IMR-90 (cell line): ENCODE measurements at regions not wholly inside any gene's neighbourhood (a gene's known extent, or its start where the extent isn't known, plus 50 kb on each side); places are given as distances from the start of the nearest gene placed in this dataset.

ENCODE experiments used
- ATAC-seq: fragments of 200-7000 bp; cut with Tn5 transposase; 2 replicates; pipeline ENCODE4 v1.9.1; 2020; ENCODE audit warnings: low read depth, mild to moderate bottlenecking, moderate library complexity
- BruUV-seq: library from RNA; stranded (reverse); fragments of 400-500 nt; replicated peaks from 2 replicates; lab custom pipeline; 2021; lab: Mats Ljungman, UMichigan
- CTCF ChIA-PET: fragments of 300-600 bp; formaldehyde crosslinking; extraction: SDS; loops from one replicate; lab custom pipeline; 2021; ENCODE audit warnings: antibody characterized with exemption; lab: Yijun Ruan, JAX
- POLR2A ChIA-PET: fragments of 300-600 bp; sonication (Branson Sonifier 250); formaldehyde crosslinking; loops from one replicate; lab custom pipeline; 2022; ENCODE audit warnings: antibody characterized with exemption; ENCODE audit not compliant: unreplicated experiment; lab: Charles Lee
- DNase-seq: peaks from one replicate; pipeline ENCODE4 v3.0.0; 2013
- H2AFZ ChIP-seq: replicated peaks from 2 replicates; pipeline ENCODE3; 2013; ENCODE audit warnings: low read length, mild to moderate bottlenecking; ENCODE audit not compliant: poor library complexity
- H2AK5ac ChIP-seq: 2 replicates; pipeline ENCODE4 v1.6.1; 2013; ENCODE audit warnings: low read depth, low read length, inconsistent platforms
- H2AK9ac ChIP-seq: replicated peaks from 2 replicates; pipeline ENCODE3; 2013; ENCODE audit warnings: mild to moderate bottlenecking, low read depth, low read length, moderate library complexity; ENCODE audit not compliant: poor library complexity
- H2BK120ac ChIP-seq: 2 replicates; pipeline ENCODE4 v1.6.1; 2013; ENCODE audit warnings: low read depth, low read length, inconsistent platforms
- H2BK15ac ChIP-seq: 3 replicates; pipeline ENCODE4 v1.6.1; 2013; ENCODE audit warnings: low read depth, low read length, inconsistent platforms
- H2BK20ac ChIP-seq: 2 replicates; pipeline ENCODE4 v1.6.1; 2013; ENCODE audit warnings: low read depth, mild to moderate bottlenecking, inconsistent platforms, low read length, moderate library complexity
- H2BK5ac ChIP-seq: 2 replicates; pipeline ENCODE4 v1.6.1; 2013; ENCODE audit warnings: mild to moderate bottlenecking, low read depth, low read length, inconsistent platforms; ENCODE audit not compliant: poor library complexity, severe bottlenecking
- H3K14ac ChIP-seq: replicated peaks from 2 replicates; pipeline ENCODE4 v1.6.1; 2013; ENCODE audit warnings: low read depth, low read length, inconsistent platforms
- H3K18ac ChIP-seq: 2 replicates; pipeline ENCODE4 v1.6.1; 2013; ENCODE audit warnings: low read depth, low read length, control low read depth
- H3K23ac ChIP-seq: 2 replicates; pipeline ENCODE4 v1.6.1; 2013; ENCODE audit warnings: low read depth, low read length, inconsistent platforms
- H3K27ac ChIP-seq: 2 replicates; pipeline ENCODE4 v1.5.1; 2013; ENCODE audit warnings: mild to moderate bottlenecking, control low read depth, low read length; ENCODE audit not compliant: insufficient read depth
- H3K27me3 ChIP-seq: 2 replicates; pipeline ENCODE4 v1.6.1; 2013; ENCODE audit warnings: low read length; ENCODE audit not compliant: control insufficient read depth, insufficient read depth
- H3K36me3 ChIP-seq: 2 replicates; pipeline ENCODE4 v1.6.1; 2013; ENCODE audit warnings: low read length, mixed read lengths; ENCODE audit not compliant: control insufficient read depth, insufficient read depth
- H3K4ac ChIP-seq: 2 replicates; pipeline ENCODE4 v1.6.1; 2013; ENCODE audit warnings: low read depth, low read length, inconsistent platforms
- H3K4me1 ChIP-seq: 2 replicates; pipeline ENCODE4 v1.6.1; 2013; ENCODE audit warnings: low read length, mixed read lengths; ENCODE audit not compliant: control insufficient read depth, insufficient read depth
- H3K4me2 ChIP-seq: 2 replicates; pipeline ENCODE4 v1.6.1; 2013; ENCODE audit warnings: low read depth, mild to moderate bottlenecking, control low read depth, low read length, moderate library complexity
- H3K4me3 ChIP-seq: 2 replicates; pipeline ENCODE4 v1.5.1; 2013; ENCODE audit warnings: low read depth, mild to moderate bottlenecking, control low read depth, low read length, moderate library complexity; ENCODE audit not compliant: insufficient read depth
- H3K56ac ChIP-seq: 2 replicates; pipeline ENCODE4 v1.6.1; 2013; ENCODE audit warnings: low read length, inconsistent platforms; ENCODE audit not compliant: insufficient read depth; ENCODE audit errors: extremely low read depth
- H3K79me1 ChIP-seq, 2 experiments: 2 replicates each; pipeline ENCODE4 v1.6.1; 2013; ENCODE audit warnings: low read length in 2 of 2, inconsistent platforms in 1 of 2, low read depth in 1 of 2
- H3K9ac ChIP-seq: 2 replicates; pipeline ENCODE4 v1.6.1; 2013; ENCODE audit warnings: low read depth, low read length, control low read depth
- H3K9me1 ChIP-seq: 2 replicates; pipeline ENCODE4 v1.6.1; 2013; ENCODE audit warnings: low read length, inconsistent platforms; ENCODE audit not compliant: insufficient read depth
- H3K9me3 ChIP-seq: 2 replicates; pipeline ENCODE4 v1.6.1; 2013; ENCODE audit warnings: low read length; ENCODE audit not compliant: control insufficient read depth, insufficient read depth
- H4K20me1 ChIP-seq: 2 replicates; pipeline ENCODE4 v1.6.1; 2013; ENCODE audit warnings: low read length, inconsistent platforms; ENCODE audit not compliant: insufficient read depth
- H4K5ac ChIP-seq: 2 replicates; pipeline ENCODE4 v1.6.1; 2013; ENCODE audit warnings: mild to moderate bottlenecking, low read depth, low read length, control low read depth
- H4K8ac ChIP-seq, 2 experiments: 2 replicates each; pipeline ENCODE4 v1.6.1; 2013; ENCODE audit warnings: low read depth in 2 of 2, low read length in 2 of 2, control low read depth in 1 of 2, inconsistent platforms in 1 of 2
- H4K91ac ChIP-seq: 2 replicates; pipeline ENCODE4 v1.6.1; 2013; ENCODE audit warnings: low read depth, low read length, inconsistent platforms; ENCODE audit not compliant: insufficient read depth
- FOS ChIP-seq: fragments of 150-350 bp; IDR thresholded peaks from 2 replicates; pipeline ENCODE4 v1.6.1; 2016; ENCODE audit warnings: low read depth, low read length
- RCOR1 ChIP-seq: IDR thresholded peaks from 2 replicates; pipeline ENCODE4 v1.6.1; 2012; ENCODE audit warnings: mild to moderate bottlenecking, low read length, improper control_type of control experiment; ENCODE audit not compliant: insufficient replicate concordance
- WGBS, 2 experiments: methylation state at CpG; one replicate each; pipeline versions ENCODE4 v1.1.5 to v1.1.7; 2013; ENCODE audit warnings: missing lambda C conversion rate in 2 of 2; ENCODE audit not compliant: insufficient read length in 1 of 2; ENCODE audit errors: extremely low coverage in 2 of 2; 5-methylcytosine and 5-hydroxymethylcytosine counted together
- dilution Hi-C: fragments of 300-500 bp; cut with HindIII; formaldehyde crosslinking; loops from one replicate; pipeline ENCODE4 v1.14.3; 2018; ENCODE audit warnings: low sequenced_read_pairs; ENCODE audit not compliant: unreplicated experiment
- in situ Hi-C: fragments of 300-500 bp; cut with MboI; formaldehyde crosslinking; loops from 3 replicates; pipeline ENCODE4 v1.14.3; 2019; ENCODE audit warnings: low sequenced_read_pairs, inconsistent platforms, mixed read lengths
- intact Hi-C: fragments of 100-400 bp; cut with micrococcal nuclease; formaldehyde crosslinking; loops from 2 replicates; pipeline ENCODE4 v1.10.0; 2022

DNA sequence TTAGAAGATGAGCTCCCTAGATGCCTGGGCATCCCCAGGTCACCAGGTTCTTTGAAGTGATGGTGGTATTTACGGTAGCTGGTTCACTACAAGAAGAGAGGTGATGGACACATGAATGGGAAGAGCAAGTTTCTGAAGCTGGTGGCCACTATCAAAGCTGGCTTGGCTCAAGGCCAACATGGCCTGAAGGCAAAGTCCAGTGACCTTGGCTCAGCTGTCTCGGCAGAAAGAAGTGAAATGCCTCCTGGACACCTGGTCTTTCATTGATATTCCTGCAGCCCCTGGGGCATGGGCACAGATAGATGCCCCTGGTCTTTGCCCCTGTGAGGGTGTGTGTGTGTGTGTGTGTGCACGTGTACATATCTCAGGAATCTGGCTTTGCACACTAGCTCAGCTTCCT, 441.8 kb upstream of the TMPO start:
- no peak for ATAC-seq
- Histone ChIP-seq H3K18ac (no peak overlapping the region), H3K23ac (no peak overlapping the region), H2AK9ac (no peak overlapping the region), H3K4me1 (no peaks in the 10 kb centered on the region), H4K8ac (no peak overlapping the region), H3K56ac (no peak overlapping the region), H4K91ac (no peak overlapping the region), H4K5ac (no peak overlapping the region), H3K27ac (no peak overlapping the region), H3K9me3 (peaks cover 5% of the 10 kb centered on the region), H4K20me1 (no peaks in the 10 kb centered on the region), H2AK5ac (no peak overlapping the region), H3K79me1 (no peaks in the 10 kb centered on the region), H3K9ac (no peak overlapping the region), H2BK20ac (no peak overlapping the region), H3K36me3 (no peaks in the 10 kb centered on the region), H3K27me3 (no peaks in the 10 kb centered on the region), H3K9me1 (no peaks in the 10 kb centered on the region), H2BK15ac (no peak overlapping the region), H3K14ac (no peak overlapping the region), H2BK120ac (no peak overlapping the region), H3K4me3 (no peak overlapping the region), H2BK5ac (no peak overlapping the region), H3K4ac (no peak overlapping the region), H3K4me2 (no peak overlapping the region), H2AFZ (no peak overlapping the region)
- POLR2A ChIA-PET, result no interaction called here
- dilution Hi-C loops (no loop called here), in situ Hi-C loops (no loop called here), intact Hi-C loops (no loop called here)
- CTCF ChIA-PET, result no interaction called here
- no TSS peak for BruUV-seq
- DNase-seq, result no peak
- TF ChIP-seq FOS (no peak), RCOR1 (no peak)
- WGBS, 2 experiments, result 47% methylated on average over 2 of the region's 3 CpGs; no CpG with 5 or more reads in 1 of the 2 experiments
